ENCODE measurements at regions not wholly inside any gene's neighbourhood (a gene's known extent, or its start where the extent isn't known, plus 50 kb on each side); places are given as distances from the start of the nearest gene placed in this dataset.

DNA sequence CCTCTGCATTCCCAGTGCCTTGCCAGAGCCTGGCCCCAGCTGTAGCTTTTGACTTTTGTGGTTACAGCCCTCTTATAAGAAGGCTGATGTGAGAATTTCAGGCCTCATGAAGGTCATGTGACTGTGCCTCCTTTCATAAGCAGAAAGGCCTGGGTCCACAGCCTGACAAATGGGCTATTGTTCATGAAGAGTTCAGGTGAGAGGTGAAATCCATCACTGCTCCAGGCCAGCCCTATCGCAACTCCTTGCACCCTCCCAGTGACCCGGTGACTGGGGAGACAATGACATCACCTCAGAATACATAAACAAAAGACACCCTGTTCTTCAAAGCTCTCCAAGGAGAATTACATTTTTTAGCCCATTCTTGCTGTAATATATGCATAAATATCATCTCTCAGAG is 321.5 kb downstream of the PCNX1 start:
- no peaks in the 10 kb centered on the region for H3K9me3 ChIP-seq (ENCODE audit: low read length)
- H3F3A ChIP-seq (ENCODE audit: insufficient read depth, low read length, poor library complexity, severe bottlenecking): no peaks in the 10 kb centered on the region
- H3K4me3 ChIP-seq (ENCODE audit: low read length): no peak overlapping the region
- H2AFZ ChIP-seq (ENCODE audit: low read depth, low read length): no peak overlapping the region
- no peak overlapping the region for H3K4me2 ChIP-seq (ENCODE audit: low read length)
- TF ChIP-seq MXI1 (conservative IDR thresholded peaks at IDR 0.05; ENCODE audit: poor library complexity, severe bottlenecking): no peak
- TF ChIP-seq RAD21 (conservative IDR thresholded peaks at IDR 0.05): no peak
- TF ChIP-seq, protein P1, sequence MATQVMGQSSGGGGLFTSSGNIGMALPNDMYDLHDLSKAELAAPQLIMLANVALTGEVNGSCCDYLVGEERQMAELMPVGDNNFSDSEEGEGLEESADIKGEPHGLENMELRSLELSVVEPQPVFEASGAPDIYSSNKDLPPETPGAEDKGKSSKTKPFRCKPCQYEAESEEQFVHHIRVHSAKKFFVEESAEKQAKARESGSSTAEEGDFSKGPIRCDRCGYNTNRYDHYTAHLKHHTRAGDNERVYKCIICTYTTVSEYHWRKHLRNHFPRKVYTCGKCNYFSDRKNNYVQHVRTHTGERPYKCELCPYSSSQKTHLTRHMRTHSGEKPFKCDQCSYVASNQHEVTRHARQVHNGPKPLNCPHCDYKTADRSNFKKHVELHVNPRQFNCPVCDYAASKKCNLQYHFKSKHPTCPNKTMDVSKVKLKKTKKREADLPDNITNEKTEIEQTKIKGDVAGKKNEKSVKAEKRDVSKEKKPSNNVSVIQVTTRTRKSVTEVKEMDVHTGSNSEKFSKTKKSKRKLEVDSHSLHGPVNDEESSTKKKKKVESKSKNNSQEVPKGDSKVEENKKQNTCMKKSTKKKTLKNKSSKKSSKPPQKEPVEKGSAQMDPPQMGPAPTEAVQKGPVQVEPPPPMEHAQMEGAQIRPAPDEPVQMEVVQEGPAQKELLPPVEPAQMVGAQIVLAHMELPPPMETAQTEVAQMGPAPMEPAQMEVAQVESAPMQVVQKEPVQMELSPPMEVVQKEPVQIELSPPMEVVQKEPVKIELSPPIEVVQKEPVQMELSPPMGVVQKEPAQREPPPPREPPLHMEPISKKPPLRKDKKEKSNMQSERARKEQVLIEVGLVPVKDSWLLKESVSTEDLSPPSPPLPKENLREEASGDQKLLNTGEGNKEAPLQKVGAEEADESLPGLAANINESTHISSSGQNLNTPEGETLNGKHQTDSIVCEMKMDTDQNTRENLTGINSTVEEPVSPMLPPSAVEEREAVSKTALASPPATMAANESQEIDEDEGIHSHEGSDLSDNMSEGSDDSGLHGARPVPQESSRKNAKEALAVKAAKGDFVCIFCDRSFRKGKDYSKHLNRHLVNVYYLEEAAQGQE (IDR thresholded peaks at IDR 0.05; ENCODE audit: borderline replicate concordance): no peak
- no peak for TF ChIP-seq EZH2 (IDR thresholded peaks at IDR 0.05; ENCODE audit: borderline replicate concordance, insufficient read depth, low read length, poor library complexity, severe bottlenecking)
- TF ChIP-seq POLR2AphosphoS5 (IDR thresholded peaks at IDR 0.05): no peak
- TF ChIP-seq SMC3 (conservative IDR thresholded peaks at IDR 0.05; ENCODE audit: poor library complexity): no peak
- TF ChIP-seq, protein P2, sequence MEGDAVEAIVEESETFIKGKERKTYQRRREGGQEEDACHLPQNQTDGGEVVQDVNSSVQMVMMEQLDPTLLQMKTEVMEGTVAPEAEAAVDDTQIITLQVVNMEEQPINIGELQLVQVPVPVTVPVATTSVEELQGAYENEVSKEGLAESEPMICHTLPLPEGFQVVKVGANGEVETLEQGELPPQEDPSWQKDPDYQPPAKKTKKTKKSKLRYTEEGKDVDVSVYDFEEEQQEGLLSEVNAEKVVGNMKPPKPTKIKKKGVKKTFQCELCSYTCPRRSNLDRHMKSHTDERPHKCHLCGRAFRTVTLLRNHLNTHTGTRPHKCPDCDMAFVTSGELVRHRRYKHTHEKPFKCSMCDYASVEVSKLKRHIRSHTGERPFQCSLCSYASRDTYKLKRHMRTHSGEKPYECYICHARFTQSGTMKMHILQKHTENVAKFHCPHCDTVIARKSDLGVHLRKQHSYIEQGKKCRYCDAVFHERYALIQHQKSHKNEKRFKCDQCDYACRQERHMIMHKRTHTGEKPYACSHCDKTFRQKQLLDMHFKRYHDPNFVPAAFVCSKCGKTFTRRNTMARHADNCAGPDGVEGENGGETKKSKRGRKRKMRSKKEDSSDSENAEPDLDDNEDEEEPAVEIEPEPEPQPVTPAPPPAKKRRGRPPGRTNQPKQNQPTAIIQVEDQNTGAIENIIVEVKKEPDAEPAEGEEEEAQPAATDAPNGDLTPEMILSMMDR (IDR thresholded peaks at IDR 0.05; ENCODE audit: poor library complexity, severe bottlenecking): no peak
- no peak for TF ChIP-seq EP300 (conservative IDR thresholded peaks at IDR 0.05; ENCODE audit: poor library complexity, severe bottlenecking)
- TF ChIP-seq TAF1 (IDR thresholded peaks at IDR 0.05; ENCODE audit: low read depth): no peak
- no peak overlapping the region for H3K27ac ChIP-seq (ENCODE audit: low read length)
- no peaks in the 10 kb centered on the region for H3K36me3 ChIP-seq (ENCODE audit: insufficient read depth, low read length)
- no peaks in the 10 kb centered on the region for H3K9me2 ChIP-seq (ENCODE audit: insufficient read depth, low read length)
- no peaks in the 10 kb centered on the region for H3K27me3 ChIP-seq (ENCODE audit: insufficient read depth, low read depth, low read length)
- no peaks in the 10 kb centered on the region for H3K79me2 ChIP-seq (replicated peaks; ENCODE audit: insufficient read depth, low read length)
- H3K9ac ChIP-seq (ENCODE audit: low read length): no peak overlapping the region
- H4K20me1 ChIP-seq (ENCODE audit: insufficient read depth): no peaks in the 10 kb centered on the region

DNA sequence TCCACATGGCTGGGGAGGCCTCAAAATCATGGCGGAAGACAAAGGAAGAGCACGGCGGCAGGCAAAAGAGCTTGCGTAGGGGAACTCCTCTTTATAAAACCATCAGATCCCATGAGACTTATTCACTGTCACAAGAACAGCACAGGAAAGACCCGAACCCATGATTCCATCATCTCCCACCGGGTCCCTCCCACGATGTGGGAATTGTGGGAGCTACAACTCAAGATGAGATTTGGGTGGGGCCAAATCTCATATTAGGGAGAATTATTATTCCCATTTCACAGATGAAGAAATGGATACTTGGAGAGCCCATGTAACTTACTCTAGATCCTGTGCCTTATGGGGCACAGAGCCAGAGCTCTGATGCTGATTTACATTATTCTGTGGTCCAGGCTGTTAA is 322.6 kb downstream of the PCNX1 start:
- H3K4me3 ChIP-seq (ENCODE audit: low read length): no peak overlapping the region
- H2AFZ ChIP-seq (ENCODE audit: low read depth, low read length): no peak overlapping the region
- no peaks in the 10 kb centered on the region for H3K36me3 ChIP-seq (ENCODE audit: insufficient read depth, low read length)
- no peak overlapping the region for H3K27ac ChIP-seq (ENCODE audit: low read length)
- H3K9me2 ChIP-seq (ENCODE audit: insufficient read depth, low read length): no peaks in the 10 kb centered on the region
- no peaks in the 10 kb centered on the region for H4K20me1 ChIP-seq (ENCODE audit: insufficient read depth)
- no peak overlapping the region for H3K9ac ChIP-seq (ENCODE audit: low read length)
- H3K27me3 ChIP-seq (ENCODE audit: insufficient read depth, low read depth, low read length): no peaks in the 10 kb centered on the region
- no peaks in the 10 kb centered on the region for H3K79me2 ChIP-seq (replicated peaks; ENCODE audit: insufficient read depth, low read length)
- no peak overlapping the region for H3K4me2 ChIP-seq (ENCODE audit: low read length)
- H3K9me3 ChIP-seq (ENCODE audit: low read length): no peaks in the 10 kb centered on the region
- TF ChIP-seq TAF1 (IDR thresholded peaks at IDR 0.05; ENCODE audit: low read depth) (no peak), EP300 (conservative IDR thresholded peaks at IDR 0.05; ENCODE audit: poor library complexity, severe bottlenecking) (no peak), EZH2 (IDR thresholded peaks at IDR 0.05; ENCODE audit: borderline replicate concordance, insufficient read depth, low read length, poor library complexity, severe bottlenecking) (no peak), RAD21 (conservative IDR thresholded peaks at IDR 0.05) (no peak), POLR2AphosphoS5 (IDR thresholded peaks at IDR 0.05) (no peak), MXI1 (conservative IDR thresholded peaks at IDR 0.05; ENCODE audit: poor library complexity, severe bottlenecking) (no peak), SMC3 (conservative IDR thresholded peaks at IDR 0.05; ENCODE audit: poor library complexity) (no peak)
- TF ChIP-seq, protein P1 (IDR thresholded peaks at IDR 0.05; ENCODE audit: borderline replicate concordance): no peak
- TF ChIP-seq, protein P2 (IDR thresholded peaks at IDR 0.05; ENCODE audit: poor library complexity, severe bottlenecking): no peak
- H3F3A ChIP-seq (ENCODE audit: insufficient read depth, low read length, poor library complexity, severe bottlenecking): no peaks in the 10 kb centered on the region
